Breast epithelium (tissue), 4 donors: ENCODE measurements at regions not wholly inside any gene's neighbourhood (a gene's known extent, or its start where the extent isn't known, plus 50 kb on each side); places are given as distances from the start of the nearest gene placed in this dataset.
"Not testable (repeated sequence)": the region's sequence is repeated elsewhere in the genome, so short reads cannot be mapped to it uniquely, and the experiment has no call there.

Experiments used
- DNase-seq, 2 donors: peaks; one replicate each; pipeline ENCODE4 v3.0.0-alpha.2; 2019; ENCODE audit warnings: low spot score in 2 of 2
- H3K27ac ChIP-seq, 2 donors: fragments of 200-600 bp; sonication (generic) in 1 of 2; one replicate each; pipeline ENCODE4 v1.5.1; 2016 to 2019; ENCODE audit warnings: mild to moderate bottlenecking in 1 of 2
- H3K27me3 ChIP-seq, 2 donors: fragments of 200-600 bp; sonication (generic) in 1 of 2; one replicate each; pipeline versions ENCODE4 v1.5.1 to v1.6.0; 2017 to 2019; ENCODE audit warnings: control low read depth in 1 of 2, mild to moderate bottlenecking in 1 of 2
- H3K36me3 ChIP-seq: fragments of 200-600 bp; one replicate; pipeline ENCODE4 v1.5.1; 2019
- H3K4me1 ChIP-seq, 2 donors: fragments of 200-600 bp; sonication (generic); one replicate each; pipeline ENCODE4 v1.5.1; 2016 to 2019; ENCODE audit warnings: control low read depth in 1 of 2
- H3K4me3 ChIP-seq, 3 donors: fragments of 200-600 bp; sonication (generic); 1 replicate in 2 of 3; 2 replicates in 1 of 3; pipeline ENCODE4 v1.5.1; 2016 to 2019; ENCODE audit warnings: mild to moderate bottlenecking in 3 of 3, moderate library complexity in 2 of 3
- H3K9me3 ChIP-seq, 2 donors: fragments of 200-600 bp; sonication (generic) in 1 of 2; one replicate each; pipeline ENCODE4 v1.5.1; 2016 to 2019; ENCODE audit warnings: control low read depth in 1 of 2
- CTCF ChIP-seq, 3 donors: fragments of 450-650 bp; IDR thresholded peaks; one replicate each; pipeline ENCODE4 v1.5.1; 2016 to 2017; ENCODE audit warnings: antibody characterized with exemption in 3 of 3, mild to moderate bottlenecking in 3 of 3, moderate library complexity in 3 of 3
- POLR2A ChIP-seq: fragments of 450-650 bp; IDR thresholded peaks from one replicate; pipeline ENCODE4 v1.6.1; 2016; ENCODE audit warnings: antibody characterized with exemption, mild to moderate bottlenecking, moderate library complexity
- POLR2AphosphoS5 ChIP-seq, 3 donors: sonication (generic); formaldehyde crosslinking; IDR thresholded peaks; one replicate each; pipeline ENCODE4 v1.6.1; 2017; ENCODE audit warnings: antibody characterized with exemption in 3 of 3
- intact Hi-C: fragments of 100-400 bp; cut with DNase I; formaldehyde crosslinking; loops from one replicate; pipeline ENCODE4 v1.15.1; 2023; ENCODE audit warnings: low total_unique reads

GRCh38 chr4:134634301-134634700 lies 432.7 kb upstream of the PABPC4L start:
- no peaks in the 10 kb centered on the region for H3K4me1 ChIP-seq
- DNase-seq, result no peak
- no peaks in the 10 kb centered on the region for H3K36me3 ChIP-seq
- H3K9me3 ChIP-seq, result no peaks in the 10 kb centered on the region
- no peak overlapping the region for H3K4me3 ChIP-seq
- no peak for TF ChIP-seq POLR2AphosphoS5 (IDR thresholded peaks at IDR 0.05)
- TF ChIP-seq CTCF (IDR thresholded peaks at IDR 0.05), result no peak
- no peak for TF ChIP-seq POLR2A
- intact Hi-C loops, result no loop called here
- H3K27ac ChIP-seq, result no peak overlapping the region
- H3K27me3 ChIP-seq, result no peaks in the 10 kb centered on the region

GRCh38 chr4:134632056-134632455 lies 430.5 kb upstream of the PABPC4L start:
- no peak overlapping the region for H3K27ac ChIP-seq
- intact Hi-C loops, result no loop called here
- no peaks in the 10 kb centered on the region for H3K4me1 ChIP-seq
- no peak for TF ChIP-seq CTCF (IDR thresholded peaks at IDR 0.05)
- TF ChIP-seq POLR2A, result no peak
- no peak for TF ChIP-seq POLR2AphosphoS5 (IDR thresholded peaks at IDR 0.05)
- no peak for DNase-seq
- no peaks in the 10 kb centered on the region for H3K36me3 ChIP-seq
- H3K4me3 ChIP-seq, result no peak overlapping the region
- no peaks in the 10 kb centered on the region for H3K27me3 ChIP-seq
- no peaks in the 10 kb centered on the region for H3K9me3 ChIP-seq

GRCh38 chr4:134628066-134628465 lies 426.5 kb upstream of the PABPC4L start:
- no peaks in the 10 kb centered on the region for H3K4me1 ChIP-seq
- no peaks in the 10 kb centered on the region for H3K36me3 ChIP-seq
- no peak for DNase-seq
- H3K9me3 ChIP-seq, result no peaks in the 10 kb centered on the region
- H3K27ac ChIP-seq, result no peak overlapping the region
- intact Hi-C loops, result no loop called here
- no peak for TF ChIP-seq CTCF (IDR thresholded peaks at IDR 0.05)
- no peak for TF ChIP-seq POLR2AphosphoS5 (IDR thresholded peaks at IDR 0.05)
- TF ChIP-seq POLR2A, result no peak
- no peak overlapping the region for H3K4me3 ChIP-seq
- H3K27me3 ChIP-seq, result no peaks in the 10 kb centered on the region

GRCh38 chr4:134627366-134627765 lies 425.8 kb upstream of the PABPC4L start:
- no peaks in the 10 kb centered on the region for H3K9me3 ChIP-seq
- intact Hi-C loops, result no loop called here
- DNase-seq, result no peak
- H3K36me3 ChIP-seq, result no peaks in the 10 kb centered on the region
- no peaks in the 10 kb centered on the region for H3K4me1 ChIP-seq
- no peak overlapping the region for H3K27ac ChIP-seq
- H3K27me3 ChIP-seq, result no peaks in the 10 kb centered on the region
- no peak overlapping the region for H3K4me3 ChIP-seq
- TF ChIP-seq POLR2A (no peak), POLR2AphosphoS5 (IDR thresholded peaks at IDR 0.05) (no peak), CTCF (IDR thresholded peaks at IDR 0.05) (no peak)

- H3K27me3 ChIP-seq, result no peaks in the 10 kb centered on the region
- no peak overlapping the region for H3K4me3 ChIP-seq
- no peak for TF ChIP-seq CTCF (IDR thresholded peaks at IDR 0.05)
- TF ChIP-seq POLR2AphosphoS5 (IDR thresholded peaks at IDR 0.05), result no peak
- H3K36me3 ChIP-seq, result no peaks in the 10 kb centered on the region
- H3K9me3 ChIP-seq, result no peaks in the 10 kb centered on the region
- intact Hi-C loops, result no loop called here
- no peak for DNase-seq
- no peak overlapping the region for H3K27ac ChIP-seq
- no peaks in the 10 kb centered on the region for H3K4me1 ChIP-seq
Measured at GRCh38 chr4:134624365-134624764, 422.8 kb upstream of the PABPC4L start.

GRCh38 chr4:134622626-134623575 lies 421.3 kb upstream of the PABPC4L start:
- DNase-seq, H3K36me3 ChIP-seq, H3K27ac ChIP-seq, H3K9me3 ChIP-seq, H3K4me3 ChIP-seq, H3K27me3 ChIP-seq, H3K4me1 ChIP-seq, intact Hi-C loops: not testable (repeated sequence)
